ENCODE measurements at regions not wholly inside any gene's neighbourhood (a gene's known extent, or its start where the extent isn't known, plus 50 kb on each side); places are given as distances from the start of the nearest gene placed in this dataset.

DNA sequence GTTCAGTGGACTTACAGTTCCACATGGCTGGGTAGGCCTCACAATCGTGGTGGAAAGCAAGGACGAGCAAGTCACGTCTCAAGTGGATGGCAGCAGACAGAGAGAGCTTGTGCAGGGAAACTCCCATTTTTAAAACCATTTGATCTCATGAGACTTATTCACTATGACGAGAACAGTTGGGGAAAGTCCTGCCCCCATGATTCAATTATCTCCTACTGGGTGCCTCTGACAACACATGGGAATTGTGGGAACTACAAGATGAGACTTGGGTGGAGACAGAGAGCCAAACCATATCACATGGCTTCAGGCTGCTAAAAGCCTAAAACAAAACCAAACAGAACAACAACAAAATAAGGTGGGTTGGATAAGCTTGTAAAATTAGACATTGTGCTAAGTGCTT is 194.4 kb upstream of the CPEB2 start (continued):
- TF ChIP-seq, protein P1, sequence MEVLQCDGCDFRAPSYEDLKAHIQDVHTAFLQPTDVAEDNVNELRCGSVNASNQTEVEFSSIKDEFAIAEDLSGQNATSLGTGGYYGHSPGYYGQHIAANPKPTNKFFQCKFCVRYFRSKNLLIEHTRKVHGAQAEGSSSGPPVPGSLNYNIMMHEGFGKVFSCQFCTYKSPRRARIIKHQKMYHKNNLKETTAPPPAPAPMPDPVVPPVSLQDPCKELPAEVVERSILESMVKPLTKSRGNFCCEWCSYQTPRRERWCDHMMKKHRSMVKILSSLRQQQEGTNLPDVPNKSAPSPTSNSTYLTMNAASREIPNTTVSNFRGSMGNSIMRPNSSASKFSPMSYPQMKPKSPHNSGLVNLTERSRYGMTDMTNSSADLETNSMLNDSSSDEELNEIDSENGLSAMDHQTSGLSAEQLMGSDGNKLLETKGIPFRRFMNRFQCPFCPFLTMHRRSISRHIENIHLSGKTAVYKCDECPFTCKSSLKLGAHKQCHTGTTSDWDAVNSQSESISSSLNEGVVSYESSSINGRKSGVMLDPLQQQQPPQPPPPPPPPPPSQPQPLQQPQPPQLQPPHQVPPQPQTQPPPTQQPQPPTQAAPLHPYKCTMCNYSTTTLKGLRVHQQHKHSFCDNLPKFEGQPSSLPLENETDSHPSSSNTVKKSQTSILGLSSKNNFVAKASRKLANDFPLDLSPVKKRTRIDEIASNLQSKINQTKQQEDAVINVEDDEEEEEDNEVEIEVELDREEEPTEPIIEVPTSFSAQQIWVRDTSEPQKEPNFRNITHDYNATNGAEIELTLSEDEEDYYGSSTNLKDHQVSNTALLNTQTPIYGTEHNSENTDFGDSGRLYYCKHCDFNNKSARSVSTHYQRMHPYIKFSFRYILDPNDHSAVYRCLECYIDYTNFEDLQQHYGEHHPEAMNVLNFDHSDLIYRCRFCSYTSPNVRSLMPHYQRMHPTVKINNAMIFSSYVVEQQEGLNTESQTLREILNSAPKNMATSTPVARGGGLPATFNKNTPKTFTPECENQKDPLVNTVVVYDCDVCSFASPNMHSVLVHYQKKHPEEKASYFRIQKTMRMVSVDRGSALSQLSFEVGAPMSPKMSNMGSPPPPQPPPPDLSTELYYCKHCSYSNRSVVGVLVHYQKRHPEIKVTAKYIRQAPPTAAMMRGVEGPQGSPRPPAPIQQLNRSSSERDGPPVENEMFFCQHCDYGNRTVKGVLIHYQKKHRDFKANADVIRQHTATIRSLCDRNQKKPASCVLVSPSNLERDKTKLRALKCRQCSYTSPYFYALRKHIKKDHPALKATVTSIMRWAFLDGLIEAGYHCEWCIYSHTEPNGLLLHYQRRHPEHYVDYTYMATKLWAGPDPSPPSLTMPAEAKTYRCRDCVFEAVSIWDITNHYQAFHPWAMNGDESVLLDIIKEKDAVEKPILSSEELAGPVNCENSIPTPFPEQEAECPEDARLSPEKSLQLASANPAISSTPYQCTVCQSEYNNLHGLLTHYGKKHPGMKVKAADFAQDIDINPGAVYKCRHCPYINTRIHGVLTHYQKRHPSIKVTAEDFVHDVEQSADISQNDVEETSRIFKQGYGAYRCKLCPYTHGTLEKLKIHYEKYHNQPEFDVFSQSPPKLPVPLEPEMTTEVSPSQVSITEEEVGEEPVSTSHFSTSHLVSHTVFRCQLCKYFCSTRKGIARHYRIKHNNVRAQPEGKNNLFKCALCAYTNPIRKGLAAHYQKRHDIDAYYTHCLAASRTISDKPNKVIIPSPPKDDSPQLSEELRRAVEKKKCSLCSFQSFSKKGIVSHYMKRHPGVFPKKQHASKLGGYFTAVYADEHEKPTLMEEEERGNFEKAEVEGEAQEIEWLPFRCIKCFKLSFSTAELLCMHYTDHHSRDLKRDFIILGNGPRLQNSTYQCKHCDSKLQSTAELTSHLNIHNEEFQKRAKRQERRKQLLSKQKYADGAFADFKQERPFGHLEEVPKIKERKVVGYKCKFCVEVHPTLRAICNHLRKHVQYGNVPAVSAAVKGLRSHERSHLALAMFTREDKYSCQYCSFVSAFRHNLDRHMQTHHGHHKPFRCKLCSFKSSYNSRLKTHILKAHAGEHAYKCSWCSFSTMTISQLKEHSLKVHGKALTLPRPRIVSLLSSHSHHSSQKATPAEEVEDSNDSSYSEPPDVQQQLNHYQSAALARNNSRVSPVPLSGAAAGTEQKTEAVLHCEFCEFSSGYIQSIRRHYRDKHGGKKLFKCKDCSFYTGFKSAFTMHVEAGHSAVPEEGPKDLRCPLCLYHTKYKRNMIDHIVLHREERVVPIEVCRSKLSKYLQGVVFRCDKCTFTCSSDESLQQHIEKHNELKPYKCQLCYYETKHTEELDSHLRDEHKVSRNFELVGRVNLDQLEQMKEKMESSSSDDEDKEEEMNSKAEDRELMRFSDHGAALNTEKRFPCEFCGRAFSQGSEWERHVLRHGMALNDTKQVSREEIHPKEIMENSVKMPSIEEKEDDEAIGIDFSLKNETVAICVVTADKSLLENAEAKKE (CRISPR knock-in tag; IDR thresholded peaks at IDR 0.05), result no peak
- TF ChIP-seq STAT1 (IDR thresholded peaks at IDR 0.05; ENCODE audit: unreplicated experiment), result no peak

DNA sequence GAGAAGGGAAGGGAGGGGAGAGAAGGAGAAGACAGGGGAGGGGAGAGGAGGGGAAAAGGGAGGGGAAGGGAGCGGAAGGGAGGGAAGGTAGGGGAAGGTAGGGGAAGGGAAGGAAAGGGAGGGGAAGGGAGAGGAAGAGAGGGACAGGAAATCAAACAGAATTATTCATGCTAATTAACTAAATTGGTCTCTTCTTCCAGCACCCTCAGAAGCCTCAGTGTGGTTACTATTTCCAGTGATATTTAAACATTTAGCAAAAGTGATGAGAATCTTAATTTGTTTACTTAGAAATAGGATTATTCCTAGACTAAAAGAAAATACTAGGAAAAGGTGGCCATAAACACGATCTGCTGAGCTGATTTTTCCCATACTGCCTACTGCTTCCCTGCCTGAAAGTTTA is 193.1 kb upstream of the CPEB2 start:
- no peaks in the 10 kb centered on the region for H3K4me1 Mint-ChIP-seq
- Histone ChIP-seq H3K36me3 (ENCODE audit: insufficient read depth) (no peaks in the 10 kb centered on the region), H3K27me3 (ENCODE audit: insufficient read depth) (no peaks in the 10 kb centered on the region), H3K4me2 (no peak overlapping the region), H2AFZ (no peak overlapping the region), H3K27ac (ENCODE audit: low read depth) (no peak overlapping the region), H4K20me1 (replicated peaks; ENCODE audit: insufficient read depth) (no peaks in the 10 kb centered on the region), H3F3A (replicated peaks; ENCODE audit: low read depth) (no peaks in the 10 kb centered on the region), H3K4me1 (ENCODE audit: insufficient read depth) (no peaks in the 10 kb centered on the region), H3K4me3 (no peak overlapping the region), H3K79me2 (replicated peaks; ENCODE audit: insufficient read depth) (no peaks in the 10 kb centered on the region), H3K9me2 (ENCODE audit: insufficient read depth) (peaks cover 11% of the 10 kb centered on the region)
- H3K36me3 Mint-ChIP-seq (ENCODE audit: low read depth), result no peaks in the 10 kb centered on the region; the same call in 1 of the 3 replicates
- no peak overlapping the region for H3K27ac Mint-ChIP-seq
- no peak for ATAC-seq
- TF ChIP-seq CREB1 (CRISPR knock-in tag; IDR thresholded peaks at IDR 0.05; ENCODE audit: low read depth), result no peak
- no peak overlapping the region for H3K4me3 Mint-ChIP-seq
- peaks cover 7% of the 10 kb centered on the region; the same call in 2 of the 3 replicates for H3K9me3 Mint-ChIP-seq
- H3K27me3 Mint-ChIP-seq (ENCODE audit: insufficient read depth, low read depth, poor library complexity), result no peaks in the 10 kb centered on the region
- no peak for DNase-seq (ENCODE audit: low spot score)

DNA sequence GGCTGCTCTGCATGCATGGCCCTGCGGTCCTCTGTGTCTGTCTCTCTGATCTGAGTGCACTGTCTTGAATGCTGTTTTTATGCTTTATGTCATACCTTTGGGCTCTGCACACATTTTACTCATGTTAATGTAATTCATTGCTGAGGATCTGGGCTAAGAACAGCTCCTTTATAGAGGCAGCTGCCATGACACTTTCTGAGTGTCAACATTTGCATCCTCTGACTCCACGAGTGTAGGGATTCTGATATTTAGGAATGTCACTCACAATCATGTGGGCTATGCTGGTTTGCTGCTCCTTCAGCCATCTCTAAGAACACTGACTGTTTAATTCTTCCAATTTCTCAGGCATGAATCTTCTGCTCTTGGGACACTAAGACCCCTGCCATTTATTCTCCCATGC is 192.2 kb upstream of the CPEB2 start:
- DNase-seq (ENCODE audit: low spot score), result no peak
- Mint-ChIP-seq H3K27ac (no peak overlapping the region), H3K36me3 (ENCODE audit: low read depth) (no peaks in the 10 kb centered on the region; the same call in 1 of the 3 replicates), H3K4me3 (no peak overlapping the region), H3K9me3 (peaks cover 7% of the 10 kb centered on the region; the same call in 2 of the 3 replicates), H3K4me1 (no peaks in the 10 kb centered on the region), H3K27me3 (ENCODE audit: insufficient read depth, low read depth, poor library complexity) (no peaks in the 10 kb centered on the region)
- H3K36me3 ChIP-seq (ENCODE audit: insufficient read depth), result no peaks in the 10 kb centered on the region
- no peak for ATAC-seq
- H2AFZ ChIP-seq, result 0 out of 2 replicates have a peak overlapping the region, but pooled peaks have one; percentile 10
- TF ChIP-seq POLR2AphosphoS5 (IDR thresholded peaks at IDR 0.05; ENCODE audit: low read depth) (no peak), JUNB (IDR thresholded peaks at IDR 0.05; ENCODE audit: unreplicated experiment) (no peak), EZH2 (IDR thresholded peaks at IDR 0.05; ENCODE audit: low read depth, unreplicated experiment) (no peak), NANOG (IDR thresholded peaks at IDR 0.05; ENCODE audit: borderline replicate concordance) (no peak), CREB1 (CRISPR knock-in tag; IDR thresholded peaks at IDR 0.05; ENCODE audit: low read depth) (no peak), ZNF331 (CRISPR knock-in tag; IDR thresholded peaks at IDR 0.05; ENCODE audit: low read depth) (no peak)
- TF ChIP-seq, protein P2, sequence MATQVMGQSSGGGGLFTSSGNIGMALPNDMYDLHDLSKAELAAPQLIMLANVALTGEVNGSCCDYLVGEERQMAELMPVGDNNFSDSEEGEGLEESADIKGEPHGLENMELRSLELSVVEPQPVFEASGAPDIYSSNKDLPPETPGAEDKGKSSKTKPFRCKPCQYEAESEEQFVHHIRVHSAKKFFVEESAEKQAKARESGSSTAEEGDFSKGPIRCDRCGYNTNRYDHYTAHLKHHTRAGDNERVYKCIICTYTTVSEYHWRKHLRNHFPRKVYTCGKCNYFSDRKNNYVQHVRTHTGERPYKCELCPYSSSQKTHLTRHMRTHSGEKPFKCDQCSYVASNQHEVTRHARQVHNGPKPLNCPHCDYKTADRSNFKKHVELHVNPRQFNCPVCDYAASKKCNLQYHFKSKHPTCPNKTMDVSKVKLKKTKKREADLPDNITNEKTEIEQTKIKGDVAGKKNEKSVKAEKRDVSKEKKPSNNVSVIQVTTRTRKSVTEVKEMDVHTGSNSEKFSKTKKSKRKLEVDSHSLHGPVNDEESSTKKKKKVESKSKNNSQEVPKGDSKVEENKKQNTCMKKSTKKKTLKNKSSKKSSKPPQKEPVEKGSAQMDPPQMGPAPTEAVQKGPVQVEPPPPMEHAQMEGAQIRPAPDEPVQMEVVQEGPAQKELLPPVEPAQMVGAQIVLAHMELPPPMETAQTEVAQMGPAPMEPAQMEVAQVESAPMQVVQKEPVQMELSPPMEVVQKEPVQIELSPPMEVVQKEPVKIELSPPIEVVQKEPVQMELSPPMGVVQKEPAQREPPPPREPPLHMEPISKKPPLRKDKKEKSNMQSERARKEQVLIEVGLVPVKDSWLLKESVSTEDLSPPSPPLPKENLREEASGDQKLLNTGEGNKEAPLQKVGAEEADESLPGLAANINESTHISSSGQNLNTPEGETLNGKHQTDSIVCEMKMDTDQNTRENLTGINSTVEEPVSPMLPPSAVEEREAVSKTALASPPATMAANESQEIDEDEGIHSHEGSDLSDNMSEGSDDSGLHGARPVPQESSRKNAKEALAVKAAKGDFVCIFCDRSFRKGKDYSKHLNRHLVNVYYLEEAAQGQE (IDR thresholded peaks at IDR 0.05; ENCODE audit: unreplicated experiment), result no peak
- TF ChIP-seq, protein P3, sequence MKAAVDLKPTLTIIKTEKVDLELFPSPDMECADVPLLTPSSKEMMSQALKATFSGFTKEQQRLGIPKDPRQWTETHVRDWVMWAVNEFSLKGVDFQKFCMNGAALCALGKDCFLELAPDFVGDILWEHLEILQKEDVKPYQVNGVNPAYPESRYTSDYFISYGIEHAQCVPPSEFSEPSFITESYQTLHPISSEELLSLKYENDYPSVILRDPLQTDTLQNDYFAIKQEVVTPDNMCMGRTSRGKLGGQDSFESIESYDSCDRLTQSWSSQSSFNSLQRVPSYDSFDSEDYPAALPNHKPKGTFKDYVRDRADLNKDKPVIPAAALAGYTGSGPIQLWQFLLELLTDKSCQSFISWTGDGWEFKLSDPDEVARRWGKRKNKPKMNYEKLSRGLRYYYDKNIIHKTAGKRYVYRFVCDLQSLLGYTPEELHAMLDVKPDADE (IDR thresholded peaks at IDR 0.05), result no peak
- no peaks in the 10 kb centered on the region for H3K27me3 ChIP-seq (ENCODE audit: insufficient read depth)
- H3K4me2 ChIP-seq, result no peak overlapping the region
- no peak overlapping the region for H3K4me3 ChIP-seq
- H3K79me2 ChIP-seq (replicated peaks; ENCODE audit: insufficient read depth), result no peaks in the 10 kb centered on the region
- no peaks in the 10 kb centered on the region for H3K4me1 ChIP-seq (ENCODE audit: insufficient read depth)
- H3F3A ChIP-seq (replicated peaks; ENCODE audit: low read depth), result no peaks in the 10 kb centered on the region
- no peak overlapping the region for H3K27ac ChIP-seq (ENCODE audit: low read depth)
- H4K20me1 ChIP-seq (replicated peaks; ENCODE audit: insufficient read depth), result no peaks in the 10 kb centered on the region
- H3K9me2 ChIP-seq (ENCODE audit: insufficient read depth), result peaks cover 11% of the 10 kb centered on the region

Data from GM23338 (cell line).